ENCODE measurements at regions not wholly inside any gene's neighbourhood (a gene's known extent, or its start where the extent isn't known, plus 50 kb on each side); places are given as distances from the start of the nearest gene placed in this dataset.
A peak's percentile ranks its signal among the peaks of the same experiment; 100 is the strongest.

DNA sequence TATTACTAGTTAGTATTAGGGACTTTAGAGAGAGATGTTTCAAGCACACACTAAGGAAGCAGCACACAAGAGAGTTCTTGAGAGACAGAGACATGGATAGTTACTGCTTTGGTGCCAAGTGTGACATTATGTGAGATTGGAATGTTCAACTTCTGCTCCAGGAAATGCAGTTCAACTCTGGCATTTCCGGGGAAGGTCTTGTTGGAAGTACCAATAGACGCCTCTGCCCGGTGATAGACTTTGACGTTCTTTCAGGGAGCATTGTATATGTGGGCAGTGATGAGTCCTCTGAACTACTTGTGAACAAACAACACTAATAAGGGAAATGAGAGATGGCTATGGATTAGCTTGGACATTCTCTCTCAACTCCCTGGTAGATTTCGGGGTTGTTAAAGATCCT, 638.1 kb upstream of the BOD1L1 start:
- H3K4ac ChIP-seq (ENCODE audit: low read depth, low read length) = no peak overlapping the region
- H3K18ac ChIP-seq (ENCODE audit: low read length) = no peak overlapping the region
- H3K23ac ChIP-seq (ENCODE audit: low read length) = no peak overlapping the region
- no peaks in the 10 kb centered on the region for H3K9me3 ChIP-seq (ENCODE audit: insufficient read depth, low read depth, low read length)
- H2AFZ ChIP-seq (ENCODE audit: insufficient read depth, low read length, poor library complexity) = no peak overlapping the region
- H3K79me1 ChIP-seq (ENCODE audit: low read length) = no peaks in the 10 kb centered on the region
- H4K8ac ChIP-seq (ENCODE audit: low read depth, low read length) = no peak overlapping the region
- H3K27me3 ChIP-seq (ENCODE audit: insufficient read depth, low read length) = no peaks in the 10 kb centered on the region
- WGBS (ENCODE audit: extremely low coverage, insufficient coverage, insufficient read length) = no CpG with 5 or more reads among the region's 5 CpGs
- H2BK5ac ChIP-seq (ENCODE audit: low read depth, low read length, poor library complexity) = no peak overlapping the region
- no peak overlapping the region for H3K4me3 ChIP-seq (ENCODE audit: low read depth, low read length)
- no peak overlapping the region for H2BK12ac ChIP-seq (ENCODE audit: low read length)
- DNase-seq = no peak
- no peak overlapping the region for H3K4me2 ChIP-seq (ENCODE audit: low read length)
- H3K79me2 ChIP-seq (ENCODE audit: control insufficient read depth, insufficient read depth, low read length, poor library complexity) = no peaks in the 10 kb centered on the region
- no peak overlapping the region for H4K91ac ChIP-seq (ENCODE audit: low read depth, low read length)
- H3K9ac ChIP-seq (ENCODE audit: low read length) = no peak overlapping the region
- no peak overlapping the region for H3K14ac ChIP-seq (ENCODE audit: low read length)
- no peak overlapping the region for H2BK120ac ChIP-seq (ENCODE audit: insufficient read depth, low read length, poor library complexity)
- H2AK5ac ChIP-seq (ENCODE audit: low read length) = no peak overlapping the region
- no peak overlapping the region for H3K27ac ChIP-seq (ENCODE audit: low read depth, low read length)
- no peaks in the 10 kb centered on the region for H3K4me1 ChIP-seq (ENCODE audit: control insufficient read depth in 1 of 2, insufficient read depth in 2 of 2, low read length in 2 of 2)
- H3K36me3 ChIP-seq (ENCODE audit: control insufficient read depth in 1 of 2, insufficient read depth in 2 of 2, low read length in 2 of 2) = no peaks in the 10 kb centered on the region
- no peak overlapping the region for H4K12ac ChIP-seq (ENCODE audit: low read depth, low read length)

DNA sequence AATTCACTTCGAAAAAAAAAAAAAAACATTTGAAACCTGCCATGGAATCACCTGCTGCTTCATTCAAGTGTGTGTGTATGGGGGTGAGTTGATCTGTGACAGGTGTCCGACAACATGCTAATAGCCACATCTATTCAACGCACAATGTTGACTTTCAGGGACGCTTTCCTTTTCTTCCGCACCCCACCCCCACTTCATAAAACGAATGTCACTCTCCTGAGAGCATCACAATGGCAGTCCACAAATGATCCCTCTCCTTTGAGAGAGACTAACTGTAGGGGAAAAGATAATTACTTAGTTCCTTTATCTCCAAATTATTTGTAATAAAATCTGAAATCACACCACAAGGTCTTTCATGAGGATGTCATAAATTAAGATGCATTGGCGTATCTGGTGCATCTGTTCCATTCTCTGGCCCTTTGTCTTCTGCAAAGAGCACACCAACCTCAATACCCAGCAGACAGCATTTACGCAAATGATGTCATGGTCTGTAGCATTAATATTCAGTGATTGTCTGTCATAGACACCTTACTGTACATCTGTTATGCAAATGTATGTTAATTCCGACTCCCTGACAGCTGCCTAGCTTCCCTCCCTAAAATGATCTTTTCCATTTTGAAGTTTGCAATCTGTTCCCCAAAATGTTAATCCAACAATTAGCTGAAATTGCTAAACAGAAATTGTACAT, 640.0 kb upstream of the BOD1L1 start:
- no peak overlapping the region for H3K18ac ChIP-seq (ENCODE audit: low read length)
- no peak overlapping the region for H2AFZ ChIP-seq (ENCODE audit: insufficient read depth, low read length, poor library complexity)
- no peaks in the 10 kb centered on the region for H3K36me3 ChIP-seq (ENCODE audit: control insufficient read depth in 1 of 2, insufficient read depth in 2 of 2, low read length in 2 of 2)
- H3K4me2 ChIP-seq (ENCODE audit: low read length) = no peak overlapping the region
- no peak overlapping the region for H4K91ac ChIP-seq (ENCODE audit: low read depth, low read length)
- no peak for DNase-seq
- H3K79me1 ChIP-seq (ENCODE audit: low read length) = no peaks in the 10 kb centered on the region
- no peak overlapping the region for H2BK12ac ChIP-seq (ENCODE audit: low read length)
- no peak overlapping the region for H3K9ac ChIP-seq (ENCODE audit: low read length)
- WGBS (ENCODE audit: extremely low coverage, insufficient coverage, insufficient read length) = no CpG with 5 or more reads among the region's 9 CpGs
- H3K4me3 ChIP-seq (ENCODE audit: low read depth, low read length) = no peak overlapping the region
- H3K79me2 ChIP-seq (ENCODE audit: control insufficient read depth, insufficient read depth, low read length, poor library complexity) = no peaks in the 10 kb centered on the region
- H3K9me3 ChIP-seq (ENCODE audit: insufficient read depth, low read depth, low read length) = no peaks in the 10 kb centered on the region
- no peak overlapping the region for H3K4ac ChIP-seq (ENCODE audit: low read depth, low read length)
- H4K12ac ChIP-seq (ENCODE audit: low read depth, low read length) = no peak overlapping the region
- no peak overlapping the region for H3K27ac ChIP-seq (ENCODE audit: low read depth, low read length)
- H2AK5ac ChIP-seq (ENCODE audit: low read length) = no peak overlapping the region
- H4K8ac ChIP-seq (ENCODE audit: low read depth, low read length) = no peak overlapping the region
- H3K27me3 ChIP-seq (ENCODE audit: insufficient read depth, low read length) = no peaks in the 10 kb centered on the region
- no peak overlapping the region for H3K14ac ChIP-seq (ENCODE audit: low read length)
- H2BK5ac ChIP-seq (ENCODE audit: low read depth, low read length, poor library complexity) = no peak overlapping the region
- H2BK120ac ChIP-seq (ENCODE audit: insufficient read depth, low read length, poor library complexity) = no peak overlapping the region
- H3K4me1 ChIP-seq (ENCODE audit: control insufficient read depth in 1 of 2, insufficient read depth in 2 of 2, low read length in 2 of 2) = no peaks in the 10 kb centered on the region
- H3K23ac ChIP-seq (ENCODE audit: low read length) = no peak overlapping the region

DNA sequence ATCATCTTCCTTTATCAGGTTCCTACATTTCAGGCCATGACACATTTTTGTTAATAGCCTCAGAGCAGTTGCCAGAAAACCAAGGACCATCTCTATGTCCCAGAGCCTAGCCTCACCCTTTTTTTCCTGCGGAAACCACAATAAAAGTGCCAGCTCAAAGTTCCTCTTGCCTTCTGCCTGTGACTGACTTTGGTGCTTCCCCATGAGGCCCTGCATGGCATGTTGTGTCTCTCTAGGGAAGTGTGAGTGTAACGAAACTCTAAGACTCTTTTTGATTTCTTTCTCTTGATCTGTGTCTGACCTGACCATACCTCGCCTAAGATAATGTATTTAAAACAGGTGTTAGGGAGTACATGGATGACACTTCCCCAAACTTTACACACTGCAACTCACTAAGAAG, 642.3 kb upstream of the BOD1L1 start:
- no peak overlapping the region for H2BK120ac ChIP-seq (ENCODE audit: insufficient read depth, low read length, poor library complexity)
- H3K36me3 ChIP-seq (ENCODE audit: control insufficient read depth in 1 of 2, insufficient read depth in 2 of 2, low read length in 2 of 2) = no peaks in the 10 kb centered on the region
- H3K9ac ChIP-seq (ENCODE audit: low read length) = no peak overlapping the region
- H3K27me3 ChIP-seq (ENCODE audit: insufficient read depth, low read length) = no peaks in the 10 kb centered on the region
- H3K9me3 ChIP-seq (ENCODE audit: insufficient read depth, low read depth, low read length) = no peaks in the 10 kb centered on the region
- no peak overlapping the region for H2AK5ac ChIP-seq (ENCODE audit: low read length)
- no peak overlapping the region for H4K91ac ChIP-seq (ENCODE audit: low read depth, low read length)
- H3K14ac ChIP-seq (ENCODE audit: low read length) = no peak overlapping the region
- no peak overlapping the region for H2AFZ ChIP-seq (ENCODE audit: insufficient read depth, low read length, poor library complexity)
- DNase-seq = peak in 1 of 2 donors; percentile 7
- no peak overlapping the region for H3K18ac ChIP-seq (ENCODE audit: low read length)
- H4K12ac ChIP-seq (ENCODE audit: low read depth, low read length) = no peak overlapping the region
- no peak overlapping the region for H3K4me3 ChIP-seq (ENCODE audit: low read depth, low read length)
- H3K4me2 ChIP-seq (ENCODE audit: low read length) = no peak overlapping the region
- no peak overlapping the region for H3K4ac ChIP-seq (ENCODE audit: low read depth, low read length)
- H2BK5ac ChIP-seq (ENCODE audit: low read depth, low read length, poor library complexity) = no peak overlapping the region
- H2BK12ac ChIP-seq (ENCODE audit: low read length) = no peak overlapping the region
- no CpG with 5 or more reads among the region's 3 CpGs for WGBS (ENCODE audit: extremely low coverage, insufficient coverage, insufficient read length)
- no peaks in the 10 kb centered on the region for H3K79me1 ChIP-seq (ENCODE audit: low read length)
- no peak overlapping the region for H3K27ac ChIP-seq (ENCODE audit: low read depth, low read length)
- H3K23ac ChIP-seq (ENCODE audit: low read length) = no peak overlapping the region
- H3K79me2 ChIP-seq (ENCODE audit: control insufficient read depth, insufficient read depth, low read length, poor library complexity) = no peaks in the 10 kb centered on the region
- no peaks in the 10 kb centered on the region for H3K4me1 ChIP-seq (ENCODE audit: control insufficient read depth in 1 of 2, insufficient read depth in 2 of 2, low read length in 2 of 2)
- H4K8ac ChIP-seq (ENCODE audit: low read depth, low read length) = no peak overlapping the region

DNA sequence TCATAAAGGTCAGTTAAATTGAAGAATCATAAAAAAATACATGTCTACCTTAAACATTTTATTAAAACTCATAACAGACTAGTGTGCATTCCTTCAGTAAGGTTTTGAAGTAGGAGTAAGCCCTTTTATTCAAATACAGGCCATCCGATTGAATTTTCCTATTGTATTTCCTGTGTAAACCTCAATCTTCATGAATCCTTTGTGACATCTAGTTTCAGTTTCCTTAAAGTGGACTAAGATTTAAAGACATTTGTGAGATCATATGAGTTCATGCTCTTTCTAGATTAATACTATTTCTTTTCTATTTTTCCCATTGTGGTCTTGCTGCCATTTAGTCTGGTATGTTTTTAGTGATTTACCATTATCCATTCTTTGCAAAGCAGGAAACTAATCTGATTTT, 644.7 kb upstream of the BOD1L1 start:
- DNase-seq = no peak
- H3K36me3 ChIP-seq (ENCODE audit: control insufficient read depth in 1 of 2, insufficient read depth in 2 of 2, low read length in 2 of 2) = no peaks in the 10 kb centered on the region
- H2BK12ac ChIP-seq (ENCODE audit: low read length) = no peak overlapping the region
- no peak overlapping the region for H2BK120ac ChIP-seq (ENCODE audit: insufficient read depth, low read length, poor library complexity)
- H3K18ac ChIP-seq (ENCODE audit: low read length) = no peak overlapping the region
- no peaks in the 10 kb centered on the region for H3K79me2 ChIP-seq (ENCODE audit: control insufficient read depth, insufficient read depth, low read length, poor library complexity)
- H2AK5ac ChIP-seq (ENCODE audit: low read length) = no peak overlapping the region
- no peak overlapping the region for H3K4me2 ChIP-seq (ENCODE audit: low read length)
- H3K9ac ChIP-seq (ENCODE audit: low read length) = no peak overlapping the region
- H4K8ac ChIP-seq (ENCODE audit: low read depth, low read length) = no peak overlapping the region
- no peaks in the 10 kb centered on the region for H3K79me1 ChIP-seq (ENCODE audit: low read length)
- no peak overlapping the region for H4K12ac ChIP-seq (ENCODE audit: low read depth, low read length)
- H3K4me3 ChIP-seq (ENCODE audit: low read depth, low read length) = no peak overlapping the region
- H3K27ac ChIP-seq (ENCODE audit: low read depth, low read length) = no peak overlapping the region
- H2BK5ac ChIP-seq (ENCODE audit: low read depth, low read length, poor library complexity) = no peak overlapping the region
- H3K4me1 ChIP-seq (ENCODE audit: control insufficient read depth in 1 of 2, insufficient read depth in 2 of 2, low read length in 2 of 2) = no peaks in the 10 kb centered on the region
- no peaks in the 10 kb centered on the region for H3K9me3 ChIP-seq (ENCODE audit: insufficient read depth, low read depth, low read length)
- no peak overlapping the region for H4K91ac ChIP-seq (ENCODE audit: low read depth, low read length)
- H2AFZ ChIP-seq (ENCODE audit: insufficient read depth, low read length, poor library complexity) = no peak overlapping the region
- H3K14ac ChIP-seq (ENCODE audit: low read length) = no peak overlapping the region
- H3K23ac ChIP-seq (ENCODE audit: low read length) = no peak overlapping the region
- WGBS (ENCODE audit: extremely low coverage, insufficient coverage, insufficient read length) = no CpG with 5 or more reads among the region's 1 CpG
- H3K4ac ChIP-seq (ENCODE audit: low read depth, low read length) = no peak overlapping the region
- H3K27me3 ChIP-seq (ENCODE audit: insufficient read depth, low read length) = no peaks in the 10 kb centered on the region

All from trophoblast cell (in vitro differentiated cells and primary cell).